ENCODE measurements at regions not wholly inside any gene's neighbourhood (a gene's known extent, or its start where the extent isn't known, plus 50 kb on each side); places are given as distances from the start of the nearest gene placed in this dataset.

- TF ChIP-seq, protein P1, sequence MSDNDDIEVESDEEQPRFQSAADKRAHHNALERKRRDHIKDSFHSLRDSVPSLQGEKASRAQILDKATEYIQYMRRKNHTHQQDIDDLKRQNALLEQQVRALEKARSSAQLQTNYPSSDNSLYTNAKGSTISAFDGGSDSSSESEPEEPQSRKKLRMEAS (IDR thresholded peaks at IDR 0.05) = no peak
- TF ChIP-seq TAF1 (IDR thresholded peaks at IDR 0.05; ENCODE audit: low read depth) (no peak), CEBPB (IDR thresholded peaks at IDR 0.05) (no peak), USF1 (IDR thresholded peaks at IDR 0.05) (no peak), TEAD4 (IDR thresholded peaks at IDR 0.05) (no peak), CREB1 (IDR thresholded peaks at IDR 0.05; ENCODE audit: low read depth) (no peak), RAD21 (IDR thresholded peaks at IDR 0.05; ENCODE audit: low read depth) (no peak), ZBTB7A (IDR thresholded peaks at IDR 0.05; ENCODE audit: low read depth) (no peak), TCF12 (IDR thresholded peaks at IDR 0.05; ENCODE audit: low read depth) (no peak), REST (IDR thresholded peaks at IDR 0.05; ENCODE audit: low read depth) (no peak), EGR1 (IDR thresholded peaks at IDR 0.05) (no peak), YY1 (IDR thresholded peaks at IDR 0.05; ENCODE audit: low read depth) (no peak), EP300 (IDR thresholded peaks at IDR 0.05; ENCODE audit: borderline replicate concordance) (no peak)
These were observed 706.6 kb downstream of the SI start for GRCh38 chr3:164371681-164372080.
